Keratinocyte (primary cell): ENCODE measurements at regions not wholly inside any gene's neighbourhood (a gene's known extent, or its start where the extent isn't known, plus 50 kb on each side); places are given as distances from the start of the nearest gene placed in this dataset.
"Not testable (repeated sequence)": the region's sequence is repeated elsewhere in the genome, so short reads cannot be mapped to it uniquely, and the experiment has no call there.

Experiments
- DNase-seq: peaks from one replicate; pipeline ENCODE4 v3.0.0-alpha.2; 2011; ENCODE audit warnings: low read depth, missing footprints, low spot score
- FAIRE-seq: peaks from 2 replicates; lab custom pipeline; 2011; peaks lifted over from hg19 to GRCh38; lab: Jason Lieb, UNC
- H2AFZ ChIP-seq: 2 replicates; pipeline ENCODE4 v1.6.0; 2012; ENCODE audit warnings: low read length, control low read depth, inconsistent platforms; ENCODE audit not compliant: control insufficient read depth
- H3K27ac ChIP-seq: 2 replicates; pipeline ENCODE4 v1.5.1; 2011; ENCODE audit warnings: low read length; ENCODE audit not compliant: control insufficient read depth, insufficient read depth
- H3K27me3 ChIP-seq: 3 replicates; pipeline ENCODE4 v1.6.0; 2011; ENCODE audit warnings: low read length; ENCODE audit not compliant: control insufficient read depth, insufficient read depth; ENCODE audit errors: extremely low read depth
- H3K36me3 ChIP-seq, 2 experiments: 2 replicates in 1 of 2; 3 replicates in 1 of 2; pipeline ENCODE4 v1.5.1; 2011; ENCODE audit warnings: low read length in 2 of 2, mild to moderate bottlenecking in 1 of 2; ENCODE audit not compliant: control insufficient read depth in 2 of 2, insufficient read depth in 2 of 2; ENCODE audit errors: extremely low read depth in 1 of 2
- H3K4me1 ChIP-seq: 3 replicates; pipeline ENCODE4 v1.5.1; 2011; ENCODE audit warnings: low read length; ENCODE audit not compliant: control insufficient read depth, insufficient read depth; ENCODE audit errors: extremely low read depth
- H3K4me2 ChIP-seq: 3 replicates; pipeline ENCODE4 v1.6.0; 2011; ENCODE audit warnings: low read depth, low read length; ENCODE audit not compliant: control insufficient read depth, insufficient read depth; ENCODE audit errors: extremely low read depth
- H3K4me3 ChIP-seq, 3 experiments: fragments of 200-600 bp in 1 of 3; sonication (generic) in 1 of 3; 2 replicates in 2 of 3; 3 replicates in 1 of 3; pipeline ENCODE4 v1.5.1; 2011 to 2016; ENCODE audit warnings: low read length in 3 of 3, mild to moderate bottlenecking in 3 of 3, control low read depth in 2 of 3, inconsistent platforms in 1 of 3, low read depth in 1 of 3, mixed read lengths in 1 of 3, mixed run types in 1 of 3, moderate library complexity in 1 of 3; ENCODE audit not compliant: control insufficient read depth in 2 of 3, insufficient read depth in 2 of 3; ENCODE audit errors: extremely low read depth in 1 of 3
- H3K79me2 ChIP-seq: 2 replicates; pipeline ENCODE4 v1.6.0; 2012; ENCODE audit warnings: low read length; ENCODE audit not compliant: control insufficient read depth, insufficient read depth
- H3K9ac ChIP-seq: 3 replicates; pipeline ENCODE4 v1.6.0; 2011; ENCODE audit warnings: low read length; ENCODE audit not compliant: control insufficient read depth, insufficient read depth; ENCODE audit errors: extremely low read depth
- H3K9me1 ChIP-seq: 3 replicates; pipeline ENCODE4 v1.6.0; 2011; ENCODE audit warnings: low read length; ENCODE audit not compliant: control insufficient read depth, insufficient read depth; ENCODE audit errors: extremely low read depth
- H3K9me3 ChIP-seq: 2 replicates; pipeline ENCODE4 v1.5.1; 2012; ENCODE audit warnings: low read depth, low read length; ENCODE audit not compliant: control insufficient read depth
- H4K20me1 ChIP-seq: 3 replicates; pipeline ENCODE4 v1.6.0; 2011; ENCODE audit warnings: low read length; ENCODE audit not compliant: control insufficient read depth, insufficient read depth; ENCODE audit errors: extremely low read depth
- CTCF ChIP-seq, 3 experiments: IDR thresholded peaks in 1 of 3; conservative IDR thresholded peaks in 1 of 3; optimal IDR thresholded peaks in 1 of 3; 2 replicates in 2 of 3; 3 replicates in 1 of 3; pipeline versions ENCODE3 to v1.5.1; 2011; ENCODE audit warnings: low read length in 3 of 3, mild to moderate bottlenecking in 3 of 3, moderate library complexity in 2 of 3, control low read depth in 1 of 3, inconsistent platforms in 1 of 3; ENCODE audit not compliant: insufficient read depth in 2 of 3; ENCODE audit errors: extremely low read depth in 1 of 3
- EZH2 ChIP-seq: IDR thresholded peaks from one replicate; pipeline ENCODE4 v1.6.1; 2012; ENCODE audit warnings: inconsistent platforms, mild to moderate bottlenecking, low read length, moderate library complexity
- dilution Hi-C: fragments of 300-500 bp; cut with MboI; formaldehyde crosslinking; loops from one replicate; pipeline ENCODE4 v1.7.0; 2020; ENCODE audit warnings: low sequenced_read_pairs; ENCODE audit not compliant: extremely low pct_ligation_motif_present

GRCh38 chr10:64196638-64197315 lies 675.6 kb downstream of the REEP3 start:
- Histone ChIP-seq H3K4me1 (no peaks in the 10 kb centered on the region), H4K20me1 (no peaks in the 10 kb centered on the region), H3K9me1 (no peaks in the 10 kb centered on the region), H3K4me3 (no peak overlapping the region), H3K79me2 (no peaks in the 10 kb centered on the region), H3K27ac (no peak overlapping the region), H3K9ac (no peak overlapping the region), H3K9me3 (no peaks in the 10 kb centered on the region), H3K36me3 (no peaks in the 10 kb centered on the region), H3K27me3 (no peaks in the 10 kb centered on the region), H2AFZ (no peak overlapping the region), H3K4me2 (no peak overlapping the region)
- DNase-seq (no peak), FAIRE-seq (no peak)
- dilution Hi-C loops = no loop called here
- TF ChIP-seq EZH2 (no peak), CTCF (optimal IDR thresholded peaks at IDR 0.05 in 1 of 3, IDR thresholded peaks at IDR 0.05 in 1 of 3, conservative IDR thresholded peaks at IDR 0.05 in 1 of 3; ENCODE audit: extremely low read depth in 1 of 3, insufficient read depth in 2 of 3, low read length in 3 of 3) (no peak)

GRCh38 chr10:64201936-64202335 lies 680.7 kb downstream of the REEP3 start:
- no peak for TF ChIP-seq CTCF (optimal IDR thresholded peaks at IDR 0.05 in 1 of 3, IDR thresholded peaks at IDR 0.05 in 1 of 3, conservative IDR thresholded peaks at IDR 0.05 in 1 of 3; ENCODE audit: extremely low read depth in 1 of 3, insufficient read depth in 2 of 3, low read length in 3 of 3)
- H3K4me3 ChIP-seq = no peak overlapping the region
- no peaks in the 10 kb centered on the region for H3K27me3 ChIP-seq
- H3K79me2 ChIP-seq = no peaks in the 10 kb centered on the region
- FAIRE-seq (no peak), DNase-seq (no peak)
- no peaks in the 10 kb centered on the region for H3K9me3 ChIP-seq
- no peak overlapping the region for H2AFZ ChIP-seq
- no peaks in the 10 kb centered on the region for H3K4me1 ChIP-seq
- H3K9me1 ChIP-seq = no peaks in the 10 kb centered on the region
- H3K36me3 ChIP-seq = no peaks in the 10 kb centered on the region
- no peak overlapping the region for H3K27ac ChIP-seq
- no peaks in the 10 kb centered on the region for H4K20me1 ChIP-seq
- dilution Hi-C loops = no loop called here
- H3K4me2 ChIP-seq = no peak overlapping the region
- H3K9ac ChIP-seq = no peak overlapping the region

- FAIRE-seq, H3K9ac ChIP-seq, H3K27me3 ChIP-seq, DNase-seq, H2AFZ ChIP-seq, H3K36me3 ChIP-seq, dilution Hi-C loops, H3K79me2 ChIP-seq, H4K20me1 ChIP-seq, H3K4me3 ChIP-seq, H3K4me1 ChIP-seq, H3K4me2 ChIP-seq, H3K9me1 ChIP-seq, H3K27ac ChIP-seq, H3K9me3 ChIP-seq: not testable (repeated sequence)
These were observed 683.3 kb downstream of the REEP3 start for GRCh38 chr10:64204504-64204903.
